AML-193 (cell line): ENCODE measurements at regions not wholly inside any gene's neighbourhood (a gene's known extent, or its start where the extent isn't known, plus 50 kb on each side); places are given as distances from the start of the nearest gene placed in this dataset.
"Not testable (repeated sequence)": the region's sequence is repeated elsewhere in the genome, so short reads cannot be mapped to it uniquely, and the experiment has no call there.

ENCODE experiments used
- DNase-seq, 2 experiments: peaks; one replicate each; lab custom pipeline; 2025; lab: John Stamatoyannopoulos, UW

DNA sequence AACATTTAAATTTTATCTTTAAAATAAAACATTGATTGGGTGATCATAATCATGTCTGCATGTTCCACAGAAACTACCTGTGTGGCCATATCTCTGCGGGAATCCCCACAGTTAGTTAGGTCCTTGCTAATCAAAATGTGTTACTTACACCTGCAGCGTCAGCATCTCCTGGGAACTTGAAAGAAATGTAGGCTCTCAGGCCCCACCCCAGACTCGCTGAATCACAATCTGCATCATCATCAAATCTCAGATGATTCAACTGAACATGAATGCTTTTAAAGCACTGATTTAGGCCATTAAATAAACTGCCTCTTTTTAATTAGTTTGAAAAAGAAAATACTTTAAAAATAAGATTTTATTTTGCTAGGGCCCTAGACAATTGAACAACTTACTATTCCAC lies 577.8 kb downstream of the PYDC2 start:
- no peak for DNase-seq

- no peak for DNase-seq
Observed at GRCh38 chr3:192039593-192039992, 578.6 kb downstream of the PYDC2 start.

- DNase-seq = no peak
Observed at GRCh38 chr3:192040282-192041043, 579.5 kb downstream of the PYDC2 start.

GRCh38 chr3:192042116-192042515 lies 581.2 kb downstream of the PYDC2 start:
- DNase-seq = no peak

DNA sequence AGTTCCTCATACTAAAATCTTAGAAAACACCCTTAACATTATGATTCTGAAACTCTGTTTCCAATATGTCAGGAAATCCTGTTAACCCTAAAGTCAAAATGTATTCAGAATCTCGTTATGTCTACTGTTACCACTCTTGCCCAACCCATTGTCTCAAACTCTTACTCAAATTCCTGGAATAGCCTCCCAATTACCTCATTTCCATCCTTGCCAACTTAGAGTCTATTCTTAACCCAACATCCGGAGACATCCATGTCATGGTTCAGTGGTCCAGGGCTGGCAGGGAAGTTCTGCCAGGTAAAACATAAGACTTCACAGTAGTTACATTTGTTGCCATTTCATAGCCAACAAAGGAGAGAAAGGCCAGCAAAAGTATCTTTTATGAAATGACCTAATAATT lies 593.9 kb downstream of the PYDC2 start:
- DNase-seq = no peak

DNA sequence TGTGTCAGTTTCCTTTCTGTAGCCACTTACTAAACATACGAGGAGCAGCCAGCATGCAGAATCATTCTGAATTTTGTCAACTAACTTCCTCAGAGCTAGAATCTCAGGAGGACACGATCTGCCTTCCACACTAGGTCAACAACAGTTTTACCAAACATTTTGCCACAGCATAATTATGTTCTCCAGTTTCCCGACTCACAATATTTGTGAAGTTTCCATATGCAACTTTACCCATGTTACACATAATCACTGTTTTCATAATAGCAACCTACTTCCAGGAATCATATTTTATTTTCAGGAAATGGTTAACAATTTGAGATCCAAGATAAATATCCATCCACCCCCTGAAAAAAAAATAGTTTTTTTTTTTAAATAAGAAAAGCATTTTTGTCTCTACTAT lies 595.0 kb downstream of the PYDC2 start:
- no peak for DNase-seq

DNA sequence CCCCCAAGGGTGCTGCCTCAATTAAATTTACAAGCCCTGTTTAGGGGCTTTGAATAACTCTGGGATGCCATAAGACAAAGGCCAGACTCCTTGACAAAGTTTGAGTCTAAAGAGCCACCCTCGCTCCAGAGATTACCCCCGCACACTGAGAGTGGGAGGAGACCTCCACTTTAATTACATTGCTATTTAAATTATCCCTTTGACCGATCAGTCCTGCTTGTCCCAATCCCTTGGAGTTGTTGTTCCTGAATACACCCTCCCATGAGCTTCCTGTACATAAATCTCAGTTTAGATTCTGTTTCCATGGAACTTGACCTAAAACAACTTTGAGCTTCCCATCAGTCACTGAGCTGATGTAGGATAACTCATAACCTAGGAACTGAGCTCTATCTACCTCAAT lies 596.3 kb downstream of the PYDC2 start:
- DNase-seq = no peak

DNA sequence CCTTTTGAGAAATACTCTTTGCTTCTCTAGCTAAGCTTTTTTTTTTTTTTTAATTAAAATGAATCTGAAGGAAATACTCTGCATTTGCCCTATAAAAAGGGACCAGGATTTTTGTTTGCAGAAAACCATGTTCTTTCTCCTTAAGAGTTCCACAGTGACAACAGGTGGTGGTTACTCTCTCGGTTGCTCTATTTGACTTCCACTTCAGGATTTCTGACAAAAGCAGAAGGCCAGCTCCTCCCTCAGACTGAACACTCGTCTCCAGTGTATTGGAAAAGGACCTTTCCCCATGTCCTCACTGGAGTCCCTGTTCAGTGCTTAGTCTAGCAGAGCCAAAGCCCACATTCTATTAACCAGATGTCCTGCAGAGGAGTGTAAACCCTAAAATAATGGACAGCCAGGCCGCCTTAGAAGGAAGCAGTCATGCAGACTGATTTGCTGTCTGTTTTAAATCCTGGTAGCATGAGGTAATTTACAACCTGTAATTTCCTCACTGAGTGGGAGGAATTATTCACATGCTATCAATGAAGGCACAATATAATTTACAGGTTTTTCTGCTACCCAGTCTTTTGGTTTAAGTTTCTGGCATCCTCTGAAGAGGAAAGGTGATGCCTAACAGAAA lies 599.3 kb downstream of the PYDC2 start:
- DNase-seq = no peak

DNA sequence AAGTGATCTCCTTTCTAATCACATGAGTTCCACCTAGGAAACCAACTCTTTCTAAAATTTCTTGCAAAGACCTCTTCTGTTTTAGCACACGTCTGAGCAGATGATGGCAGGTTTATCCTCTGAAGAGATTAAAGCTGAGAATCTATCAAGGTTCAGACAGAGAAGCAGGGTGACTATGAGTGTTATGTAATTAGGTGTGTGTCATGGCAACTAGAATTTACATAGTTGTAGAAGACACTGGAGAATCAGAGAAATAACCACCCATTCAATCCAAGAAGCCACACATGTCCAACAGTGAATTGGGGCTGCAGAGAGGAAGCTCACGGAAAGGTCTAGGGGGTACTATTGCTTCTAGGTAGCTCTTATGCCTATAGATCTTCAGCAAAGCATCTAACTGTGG lies 600.5 kb downstream of the PYDC2 start:
- DNase-seq = no peak

DNA sequence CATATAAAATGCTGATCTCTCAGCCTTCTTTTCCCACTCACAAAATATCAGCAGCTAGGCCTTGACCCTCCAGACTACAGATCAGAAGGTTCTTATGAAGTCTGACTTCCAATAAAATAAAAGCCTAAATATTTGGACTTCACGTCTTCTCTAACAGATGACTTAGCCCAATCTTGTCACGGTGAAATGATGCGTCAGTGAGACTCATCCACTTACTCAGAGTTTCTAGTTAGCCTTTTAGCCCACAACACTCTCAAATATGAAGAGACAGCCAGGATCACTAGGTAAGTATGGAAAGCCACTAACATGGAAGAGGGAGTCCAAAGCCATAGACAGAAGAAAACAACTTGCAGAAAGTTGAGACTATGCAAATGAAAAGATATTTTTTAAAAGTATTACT lies 601.2 kb downstream of the PYDC2 start:
- DNase-seq = no peak

- DNase-seq = no peak
Observed at GRCh38 chr3:192063570-192063969, 602.6 kb downstream of the PYDC2 start.

DNA sequence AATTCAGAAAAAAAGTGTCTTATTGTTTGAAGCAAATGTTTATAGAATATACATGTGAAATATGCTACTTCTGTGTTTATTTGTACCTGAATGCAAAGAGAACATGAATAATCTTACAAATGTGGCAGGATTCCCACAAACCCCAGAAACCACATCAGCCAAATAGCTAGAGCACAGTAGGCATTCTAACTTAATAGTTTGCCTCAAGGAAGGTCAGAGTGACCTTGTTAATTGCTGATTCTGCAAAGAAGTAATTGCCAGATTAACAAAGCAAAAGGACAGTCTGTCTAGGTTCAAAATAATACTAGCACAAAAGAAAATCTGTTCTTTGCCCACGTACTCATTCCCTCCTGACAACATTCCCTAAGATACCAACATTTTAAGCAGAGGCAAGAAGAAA lies 604.0 kb downstream of the PYDC2 start:
- no peak for DNase-seq

GRCh38 chr3:192066253-192066652 lies 605.3 kb downstream of the PYDC2 start:
- not testable (repeated sequence) for DNase-seq

- DNase-seq = no peak
Observed at GRCh38 chr3:192068464-192069254, 607.7 kb downstream of the PYDC2 start.

- DNase-seq = no peak
Observed at GRCh38 chr3:192077795-192078497, 617.0 kb downstream of the PYDC2 start.

GRCh38 chr3:192079098-192079497 lies 618.1 kb downstream of the PYDC2 start:
- no peak for DNase-seq

DNA sequence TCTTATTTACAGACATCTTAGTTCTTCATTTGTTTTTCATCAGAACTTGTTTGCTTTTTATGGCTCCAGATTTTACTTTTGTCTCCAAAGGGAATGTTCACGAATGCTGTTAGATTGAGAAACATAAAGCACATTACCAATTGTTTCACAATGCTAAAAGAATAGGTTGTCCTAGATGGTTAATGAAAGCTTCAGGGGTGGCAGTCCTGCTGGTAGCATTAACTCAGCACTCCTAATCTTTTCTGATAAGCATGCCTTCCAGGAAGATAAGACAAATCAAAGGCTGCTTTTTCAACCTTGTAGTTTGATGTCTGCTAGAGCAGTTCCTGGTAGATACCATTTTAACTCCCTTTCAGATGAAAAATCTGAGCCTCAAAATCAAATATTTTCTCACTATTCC lies 619.4 kb downstream of the PYDC2 start:
- no peak for DNase-seq

- DNase-seq = no peak
Observed at GRCh38 chr3:192082730-192083660, 622.0 kb downstream of the PYDC2 start.
